DOHH2 (cell line): ENCODE measurements at regions not wholly inside any gene's neighbourhood (a gene's known extent, or its start where the extent isn't known, plus 50 kb on each side); places are given as distances from the start of the nearest gene placed in this dataset.

ENCODE experiments used
- CTCF ChIP-seq: fragments of 200-600 bp; sonication (generic); IDR thresholded peaks from one replicate; pipeline ENCODE4 v1.5.1; 2014; ENCODE audit warnings: antibody characterized with exemption, mild to moderate bottlenecking, low read depth, low read length; ENCODE audit not compliant: poor library complexity, severe bottlenecking
- EZH2phosphoT487 ChIP-seq: fragments of 200-600 bp; sonication (generic); IDR thresholded peaks from 2 replicates; pipeline ENCODE4 v1.6.1; 2017; ENCODE audit warnings: borderline replicate concordance, mild to moderate bottlenecking, antibody characterized with exemption, low read length, moderate library complexity, mixed read lengths

- TF ChIP-seq EZH2phosphoT487: no peak
- no peak for TF ChIP-seq CTCF
These were observed 156.1 kb downstream of the SNX18 start for GRCh38 chr5:54673523-54674225.
